Keratinocyte (primary cell): ENCODE measurements at regions not wholly inside any gene's neighbourhood (a gene's known extent, or its start where the extent isn't known, plus 50 kb on each side); places are given as distances from the start of the nearest gene placed in this dataset.

ENCODE experiments used
- DNase-seq: peaks from one replicate; pipeline ENCODE4 v3.0.0-alpha.2; 2011; ENCODE audit warnings: low read depth, missing footprints, low spot score
- FAIRE-seq: peaks from 2 replicates; lab custom pipeline; 2011; peaks lifted over from hg19 to GRCh38; lab: Jason Lieb, UNC
- H2AFZ ChIP-seq: 2 replicates; pipeline ENCODE4 v1.6.0; 2012; ENCODE audit warnings: low read length, control low read depth, inconsistent platforms; ENCODE audit not compliant: control insufficient read depth
- H3K27ac ChIP-seq: 2 replicates; pipeline ENCODE4 v1.5.1; 2011; ENCODE audit warnings: low read length; ENCODE audit not compliant: control insufficient read depth, insufficient read depth
- H3K27me3 ChIP-seq: 3 replicates; pipeline ENCODE4 v1.6.0; 2011; ENCODE audit warnings: low read length; ENCODE audit not compliant: control insufficient read depth, insufficient read depth; ENCODE audit errors: extremely low read depth
- H3K36me3 ChIP-seq, 2 experiments: 2 replicates in 1 of 2; 3 replicates in 1 of 2; pipeline ENCODE4 v1.5.1; 2011; ENCODE audit warnings: low read length in 2 of 2, mild to moderate bottlenecking in 1 of 2; ENCODE audit not compliant: control insufficient read depth in 2 of 2, insufficient read depth in 2 of 2; ENCODE audit errors: extremely low read depth in 1 of 2
- H3K4me1 ChIP-seq: 3 replicates; pipeline ENCODE4 v1.5.1; 2011; ENCODE audit warnings: low read length; ENCODE audit not compliant: control insufficient read depth, insufficient read depth; ENCODE audit errors: extremely low read depth
- H3K4me2 ChIP-seq: 3 replicates; pipeline ENCODE4 v1.6.0; 2011; ENCODE audit warnings: low read depth, low read length; ENCODE audit not compliant: control insufficient read depth, insufficient read depth; ENCODE audit errors: extremely low read depth
- H3K4me3 ChIP-seq, 3 experiments: fragments of 200-600 bp in 1 of 3; sonication (generic) in 1 of 3; 2 replicates in 2 of 3; 3 replicates in 1 of 3; pipeline ENCODE4 v1.5.1; 2011 to 2016; ENCODE audit warnings: low read length in 3 of 3, mild to moderate bottlenecking in 3 of 3, control low read depth in 2 of 3, inconsistent platforms in 1 of 3, low read depth in 1 of 3, mixed read lengths in 1 of 3, mixed run types in 1 of 3, moderate library complexity in 1 of 3; ENCODE audit not compliant: control insufficient read depth in 2 of 3, insufficient read depth in 2 of 3; ENCODE audit errors: extremely low read depth in 1 of 3
- H3K79me2 ChIP-seq: 2 replicates; pipeline ENCODE4 v1.6.0; 2012; ENCODE audit warnings: low read length; ENCODE audit not compliant: control insufficient read depth, insufficient read depth
- H3K9ac ChIP-seq: 3 replicates; pipeline ENCODE4 v1.6.0; 2011; ENCODE audit warnings: low read length; ENCODE audit not compliant: control insufficient read depth, insufficient read depth; ENCODE audit errors: extremely low read depth
- H3K9me1 ChIP-seq: 3 replicates; pipeline ENCODE4 v1.6.0; 2011; ENCODE audit warnings: low read length; ENCODE audit not compliant: control insufficient read depth, insufficient read depth; ENCODE audit errors: extremely low read depth
- H3K9me3 ChIP-seq: 2 replicates; pipeline ENCODE4 v1.5.1; 2012; ENCODE audit warnings: low read depth, low read length; ENCODE audit not compliant: control insufficient read depth
- H4K20me1 ChIP-seq: 3 replicates; pipeline ENCODE4 v1.6.0; 2011; ENCODE audit warnings: low read length; ENCODE audit not compliant: control insufficient read depth, insufficient read depth; ENCODE audit errors: extremely low read depth
- CTCF ChIP-seq, 3 experiments: IDR thresholded peaks in 1 of 3; conservative IDR thresholded peaks in 1 of 3; optimal IDR thresholded peaks in 1 of 3; 2 replicates in 2 of 3; 3 replicates in 1 of 3; pipeline versions ENCODE3 to v1.5.1; 2011; ENCODE audit warnings: low read length in 3 of 3, mild to moderate bottlenecking in 3 of 3, moderate library complexity in 2 of 3, control low read depth in 1 of 3, inconsistent platforms in 1 of 3; ENCODE audit not compliant: insufficient read depth in 2 of 3; ENCODE audit errors: extremely low read depth in 1 of 3
- EZH2 ChIP-seq: IDR thresholded peaks from one replicate; pipeline ENCODE4 v1.6.1; 2012; ENCODE audit warnings: inconsistent platforms, mild to moderate bottlenecking, low read length, moderate library complexity
- dilution Hi-C: fragments of 300-500 bp; cut with MboI; formaldehyde crosslinking; loops from one replicate; pipeline ENCODE4 v1.7.0; 2020; ENCODE audit warnings: low sequenced_read_pairs; ENCODE audit not compliant: extremely low pct_ligation_motif_present

GRCh38 chr4:137309424-137309823 lies 222.9 kb downstream of the PCDH18 start:
- dilution Hi-C loops = no loop called here
- no peaks in the 10 kb centered on the region for H3K9me3 ChIP-seq
- no peak for TF ChIP-seq CTCF (optimal IDR thresholded peaks at IDR 0.05 in 1 of 3, IDR thresholded peaks at IDR 0.05 in 1 of 3, conservative IDR thresholded peaks at IDR 0.05 in 1 of 3; ENCODE audit: extremely low read depth in 1 of 3, insufficient read depth in 2 of 3, low read length in 3 of 3)
- no peak for TF ChIP-seq EZH2
- H3K9ac ChIP-seq = no peak overlapping the region
- H2AFZ ChIP-seq = no peak overlapping the region
- H3K27ac ChIP-seq = no peak overlapping the region
- H4K20me1 ChIP-seq = no peaks in the 10 kb centered on the region
- H3K27me3 ChIP-seq = no peaks in the 10 kb centered on the region
- H3K79me2 ChIP-seq = no peaks in the 10 kb centered on the region
- H3K4me3 ChIP-seq = no peak overlapping the region
- FAIRE-seq (no peak), DNase-seq (no peak)
- no peaks in the 10 kb centered on the region for H3K4me1 ChIP-seq
- H3K4me2 ChIP-seq = no peak overlapping the region
- H3K36me3 ChIP-seq = no peaks in the 10 kb centered on the region
- H3K9me1 ChIP-seq = no peaks in the 10 kb centered on the region

- H2AFZ ChIP-seq = no peak overlapping the region
- no peak overlapping the region for H3K27ac ChIP-seq
- no peak overlapping the region for H3K4me3 ChIP-seq
- TF ChIP-seq EZH2 = no peak
- TF ChIP-seq CTCF (optimal IDR thresholded peaks at IDR 0.05 in 1 of 3, IDR thresholded peaks at IDR 0.05 in 1 of 3, conservative IDR thresholded peaks at IDR 0.05 in 1 of 3; ENCODE audit: extremely low read depth in 1 of 3, insufficient read depth in 2 of 3, low read length in 3 of 3) = no peak
- dilution Hi-C loops = no loop called here
- no peaks in the 10 kb centered on the region for H3K27me3 ChIP-seq
- H3K9me1 ChIP-seq = no peaks in the 10 kb centered on the region
- H3K9ac ChIP-seq = no peak overlapping the region
- DNase-seq = no peak
- H4K20me1 ChIP-seq = no peaks in the 10 kb centered on the region
- H3K79me2 ChIP-seq = no peaks in the 10 kb centered on the region
- no peaks in the 10 kb centered on the region for H3K9me3 ChIP-seq
- H3K36me3 ChIP-seq = no peaks in the 10 kb centered on the region
- H3K4me1 ChIP-seq = no peaks in the 10 kb centered on the region
- H3K4me2 ChIP-seq = no peak overlapping the region
- no peak for FAIRE-seq
Measured at GRCh38 chr4:137307806-137308205, 224.5 kb downstream of the PCDH18 start.
